Lower leg skin (tissue), 4 donors: ENCODE measurements at regions not wholly inside any gene's neighbourhood (a gene's known extent, or its start where the extent isn't known, plus 50 kb on each side); places are given as distances from the start of the nearest gene placed in this dataset.
A peak's percentile ranks its signal among the peaks of the same experiment; 100 is the strongest.
"Not testable (repeated sequence)": the region's sequence is repeated elsewhere in the genome, so short reads cannot be mapped to it uniquely, and the experiment has no call there.

Experiments used
- DNase-seq, 2 donors: peaks; one replicate each; pipeline ENCODE4 v3.0.0-alpha.2; 2019; ENCODE audit warnings: low spot score in 2 of 2
- H3K4me3 ChIP-seq: fragments of 200-600 bp; sonication (generic); 2 replicates; pipeline ENCODE4 v1.5.1; 2017; ENCODE audit warnings: mild to moderate bottlenecking, low read depth; ENCODE audit not compliant: poor library complexity, severe bottlenecking
- CTCF ChIP-seq, 3 donors: fragments of 450-650 bp; IDR thresholded peaks; one replicate each; pipeline ENCODE4 v1.5.1; 2016; ENCODE audit warnings: antibody characterized with exemption in 3 of 3, mild to moderate bottlenecking in 3 of 3, moderate library complexity in 2 of 3
- POLR2A ChIP-seq, 2 donors: fragments of 450-650 bp; IDR thresholded peaks; one replicate each; pipeline ENCODE4 v1.6.1; 2016 to 2017; ENCODE audit warnings: antibody characterized with exemption in 2 of 2, mild to moderate bottlenecking in 1 of 2, moderate library complexity in 1 of 2
- WGBS, 2 donors: methylation state at CpG; one replicate each; pipeline ENCODE4 v1.1.5; 2018; 5-methylcytosine and 5-hydroxymethylcytosine counted together
- intact Hi-C: fragments of 100-400 bp; cut with DNase I; formaldehyde crosslinking; loops from one replicate; pipeline ENCODE4 v1.15.0; 2023; ENCODE audit warnings: low total_unique reads

- WGBS, 2 donors, result 75 to 78% methylated on average over 3 of the region's 3 CpGs
- no peak overlapping the region for H3K4me3 ChIP-seq
- TF ChIP-seq POLR2A (IDR thresholded peaks at IDR 0.05), result no peak
- TF ChIP-seq CTCF (IDR thresholded peaks at IDR 0.05), result no peak
- intact Hi-C loops, result no loop called here
- DNase-seq, result no peak
These were observed 1469.4 kb upstream of the GBE1 start for GRCh38 chr3:83230841-83231240.

- WGBS, 2 donors, result 62 to 66% methylated on average over 1 of the region's 1 CpG
- DNase-seq, result no peak
- intact Hi-C loops, result no loop called here
- no peak for TF ChIP-seq POLR2A (IDR thresholded peaks at IDR 0.05)
- no peak for TF ChIP-seq CTCF (IDR thresholded peaks at IDR 0.05)
- H3K4me3 ChIP-seq, result no peak overlapping the region
These were observed 1468.9 kb upstream of the GBE1 start for GRCh38 chr3:83230376-83230775.

GRCh38 chr3:83226751-83227150 is 1465.3 kb upstream of the GBE1 start:
- 91 to 92% methylated on average over 3 of the region's 3 CpGs for WGBS, 2 donors
- H3K4me3 ChIP-seq, result no peak overlapping the region
- TF ChIP-seq POLR2A (IDR thresholded peaks at IDR 0.05) (no peak), CTCF (IDR thresholded peaks at IDR 0.05) (no peak)
- intact Hi-C loops, result no loop called here
- no peak for DNase-seq

- WGBS, 2 donors, result 49 to 50% methylated on average over 5 of the region's 5 CpGs
- DNase-seq, result no peak
- no peak overlapping the region for H3K4me3 ChIP-seq
- TF ChIP-seq CTCF (IDR thresholded peaks at IDR 0.05) (no peak), POLR2A (IDR thresholded peaks at IDR 0.05) (no peak)
- intact Hi-C loops, result no loop called here
These were observed 1462.8 kb upstream of the GBE1 start for GRCh38 chr3:83224101-83224868.

GRCh38 chr3:83218383-83219200 is 1457.1 kb upstream of the GBE1 start:
- H3K4me3 ChIP-seq, result no peak overlapping the region
- no peak for DNase-seq
- 82 to 92% methylated on average over 12 to 14 of the region's 14 CpGs for WGBS, 2 donors
- intact Hi-C loops, result no loop called here
- no peak for TF ChIP-seq POLR2A (IDR thresholded peaks at IDR 0.05)
- no peak for TF ChIP-seq CTCF (IDR thresholded peaks at IDR 0.05)

GRCh38 chr3:83217595-83218118 is 1456.2 kb upstream of the GBE1 start:
- DNase-seq, result peak in 1 of 2 donors; percentile 72
- 97 to 99% methylated on average over 32 to 38 of the region's 41 CpGs for WGBS, 2 donors
- intact Hi-C loops, H3K4me3 ChIP-seq: not testable (repeated sequence)
